ENCODE measurements at regions not wholly inside any gene's neighbourhood (a gene's known extent, or its start where the extent isn't known, plus 50 kb on each side); places are given as distances from the start of the nearest gene placed in this dataset.

GRCh38 chr13:76651286-76651685 lies 234.9 kb downstream of the KCTD12 start:
- DNase-seq, result no peak

- DNase-seq, result no peak
These were observed 238.7 kb downstream of the KCTD12 start for GRCh38 chr13:76647550-76647949.

- no peak for DNase-seq
These were observed 239.3 kb downstream of the KCTD12 start for GRCh38 chr13:76646946-76647345.

- DNase-seq, result no peak
These were observed 240.6 kb downstream of the KCTD12 start for GRCh38 chr13:76645632-76646031.

- DNase-seq, result no peak
These were observed 241.3 kb downstream of the KCTD12 start for GRCh38 chr13:76644906-76645305.

GRCh38 chr13:76643596-76643995 lies 242.6 kb downstream of the KCTD12 start:
- DNase-seq, result no peak

GRCh38 chr13:76641056-76641455 lies 245.1 kb downstream of the KCTD12 start:
- DNase-seq, result peak; percentile 25

DNA sequence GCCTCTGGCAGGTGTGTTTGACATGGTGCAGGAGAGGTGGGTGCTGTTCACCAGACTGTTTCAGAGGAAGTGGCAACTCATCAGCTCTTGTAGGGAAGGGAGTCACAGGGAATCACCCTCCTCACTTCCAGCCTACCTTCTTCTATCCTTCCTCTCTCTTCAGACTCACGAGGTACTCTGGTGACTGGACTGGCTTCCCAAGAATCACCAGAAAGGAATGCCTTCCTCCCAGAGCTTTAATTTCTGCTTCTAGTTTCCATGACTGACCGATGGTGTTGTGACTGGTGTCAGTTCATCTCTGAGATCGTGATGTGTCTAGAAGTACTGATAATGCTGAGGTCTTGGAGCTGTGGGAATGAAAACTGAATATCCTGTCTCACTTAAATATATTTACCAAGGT lies 247.3 kb downstream of the KCTD12 start:
- no peak for DNase-seq

GRCh38 chr13:76638181-76638580 lies 248.0 kb downstream of the KCTD12 start:
- DNase-seq, result no peak

DNA sequence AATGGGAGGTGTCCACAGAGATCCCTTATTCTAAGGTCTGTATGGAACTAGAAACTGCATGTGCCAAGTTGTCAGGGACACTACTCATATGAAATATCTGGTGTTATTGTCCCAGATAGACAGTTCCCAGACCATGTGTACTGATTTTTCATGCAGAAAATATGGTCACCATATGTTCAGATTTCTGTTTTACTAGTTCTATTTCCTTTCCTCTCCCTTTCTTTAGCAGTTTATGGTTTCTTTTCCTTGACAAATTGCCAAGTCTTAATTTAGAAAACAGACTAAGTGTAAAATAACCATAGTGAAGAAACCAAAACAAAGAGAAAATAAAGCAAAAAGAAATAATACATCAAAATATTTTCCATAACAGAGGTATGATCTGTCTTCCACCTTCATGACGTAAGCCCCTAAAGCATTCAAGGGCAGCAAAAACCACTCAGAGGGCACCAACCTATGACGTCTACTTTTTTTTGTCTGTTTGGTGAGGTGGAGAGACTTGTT lies 248.5 kb downstream of the KCTD12 start:
- peak; percentile 98 for DNase-seq

- DNase-seq, result no peak
These were observed 249.4 kb downstream of the KCTD12 start for GRCh38 chr13:76636829-76637228.

DNA sequence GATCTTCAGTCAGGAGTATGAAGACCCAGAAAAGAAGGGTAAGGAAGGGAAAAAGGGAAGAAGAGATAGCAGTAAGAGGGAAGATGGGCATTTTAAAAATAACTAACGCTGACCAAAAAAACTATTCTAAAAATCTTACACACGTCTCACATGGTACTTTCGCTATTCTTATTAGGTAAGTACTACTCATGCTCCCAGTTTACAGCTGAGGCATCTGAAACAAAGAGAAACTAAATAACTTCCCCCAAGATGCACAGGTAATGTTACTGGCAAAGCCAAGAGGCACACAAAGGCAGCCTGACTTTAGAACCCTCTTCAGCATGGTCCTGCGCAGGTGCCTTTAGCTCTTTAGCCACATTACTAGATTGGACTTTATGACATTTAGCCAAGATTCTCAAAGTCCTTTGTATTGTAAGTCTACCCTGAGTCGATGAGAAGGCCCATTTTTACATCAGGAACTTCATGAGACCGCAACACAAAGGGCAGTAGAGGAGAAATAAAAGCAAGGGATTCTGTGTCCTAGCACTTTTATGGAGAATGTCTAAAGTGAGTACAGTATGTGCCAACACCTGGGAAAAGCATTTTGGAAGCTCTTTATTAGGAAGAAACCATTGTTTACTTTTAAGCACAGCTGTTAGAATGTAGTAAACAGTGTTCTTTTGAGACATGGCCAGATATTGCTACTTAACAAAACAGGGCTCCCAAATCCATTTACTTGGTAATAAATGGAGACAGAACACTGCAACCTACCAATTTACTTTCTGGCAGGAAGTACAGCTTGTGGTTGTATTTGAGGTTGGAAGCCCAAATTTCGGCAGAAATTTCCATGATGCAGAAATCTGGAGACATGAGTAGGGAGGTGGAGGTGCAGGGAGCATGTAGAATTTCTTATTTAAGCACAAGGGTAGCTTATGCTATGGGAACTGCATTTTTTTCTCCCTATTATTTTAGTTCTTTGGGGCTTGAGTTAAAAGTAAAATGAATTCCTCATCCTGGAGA lies 250.7 kb downstream of the KCTD12 start:
- DNase-seq, result no peak

- no peak for DNase-seq
These were observed 251.6 kb downstream of the KCTD12 start for GRCh38 chr13:76634431-76635191.

DNA sequence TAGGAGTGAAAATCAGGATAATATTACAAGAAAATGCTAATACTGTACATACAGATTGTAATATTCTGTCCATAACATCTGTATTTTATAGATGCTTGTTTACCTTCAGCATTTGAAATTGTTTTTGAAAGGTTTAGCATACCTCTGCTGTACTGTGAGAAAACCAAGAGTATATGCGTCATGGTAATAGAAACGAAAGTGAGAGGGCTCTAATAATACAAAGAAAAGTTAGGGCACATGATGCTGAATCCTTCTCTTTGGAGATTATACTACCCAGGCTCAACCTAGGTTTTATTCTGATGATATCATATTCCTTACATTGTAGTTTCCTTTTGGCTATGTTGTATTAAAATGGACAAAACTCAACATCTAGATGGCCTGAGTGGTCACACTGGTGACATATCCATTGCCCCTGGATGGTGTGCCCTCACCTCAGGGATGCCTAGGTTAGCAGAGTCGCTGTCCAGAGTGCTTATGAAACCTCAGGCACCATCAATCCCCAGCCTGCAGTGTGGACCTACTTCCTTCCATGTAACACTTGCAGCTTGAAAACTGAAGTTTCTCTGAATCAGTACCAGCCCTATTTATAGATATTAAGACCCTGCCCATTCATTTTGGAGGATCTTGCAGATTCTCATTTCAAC lies 253.7 kb downstream of the KCTD12 start:
- DNase-seq, result no peak

DNA sequence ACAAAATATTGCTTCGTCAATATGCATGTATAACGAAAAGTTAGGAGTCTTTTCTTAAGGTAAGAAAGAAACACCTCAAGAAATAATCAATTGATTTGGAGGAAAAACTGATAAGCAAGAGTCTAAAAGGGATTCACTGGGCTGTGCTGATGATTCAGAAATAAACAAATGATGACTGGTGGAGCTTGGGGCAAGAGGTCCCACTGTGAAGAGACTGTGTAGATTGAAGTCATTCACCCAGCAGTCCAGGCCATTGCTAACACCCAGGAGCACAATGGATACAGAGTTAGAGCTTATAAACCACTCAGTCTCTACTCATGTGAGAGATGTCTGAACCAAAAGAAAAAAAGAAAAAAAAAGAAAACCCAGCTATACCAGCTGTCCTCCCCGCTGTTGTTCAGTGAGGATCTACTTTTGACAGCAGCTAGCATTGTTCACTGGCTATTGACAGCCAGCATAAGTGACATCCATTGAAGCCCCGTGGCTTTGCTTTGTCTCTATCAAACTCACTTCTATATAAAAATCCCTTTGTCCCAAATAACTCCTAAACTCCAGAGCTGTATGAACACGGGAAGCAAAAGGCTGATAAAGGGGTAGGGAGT lies 255.5 kb downstream of the KCTD12 start:
- no peak for DNase-seq

DNA sequence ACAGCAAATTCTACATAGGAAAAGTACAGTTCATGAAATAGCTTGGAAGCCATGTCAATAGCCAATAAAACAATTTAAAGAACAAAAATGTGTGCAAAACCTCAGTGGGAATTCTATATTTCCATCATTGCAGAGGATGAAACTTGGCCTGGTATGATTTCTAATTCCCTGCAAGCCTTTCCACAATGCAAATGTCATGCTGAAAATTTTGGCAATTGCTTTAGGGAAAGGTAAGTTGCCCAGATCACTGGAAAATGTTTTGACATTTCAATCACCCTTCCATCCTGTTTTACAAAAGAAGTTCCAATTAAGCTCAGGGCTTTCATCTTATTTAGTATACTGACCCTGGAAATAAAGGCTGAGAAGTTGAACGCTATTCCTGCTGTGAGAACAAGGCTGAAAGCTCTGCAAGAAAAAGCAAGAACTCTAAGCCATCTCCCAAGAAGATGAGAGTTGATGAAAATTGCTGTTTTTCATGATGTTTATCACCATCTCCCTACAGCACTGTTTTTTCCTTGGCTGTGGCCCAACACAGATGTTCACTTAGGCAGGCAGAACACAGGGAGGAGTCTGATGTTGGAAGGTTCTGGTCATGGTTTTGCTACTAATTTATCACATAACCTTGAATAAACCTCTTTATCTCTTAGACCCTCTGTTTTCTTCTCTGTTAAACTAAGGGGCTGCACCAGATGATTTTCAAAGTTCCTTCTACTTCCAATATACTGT lies 263.7 kb downstream of the KCTD12 start:
- DNase-seq, result peak; percentile 89

DNA sequence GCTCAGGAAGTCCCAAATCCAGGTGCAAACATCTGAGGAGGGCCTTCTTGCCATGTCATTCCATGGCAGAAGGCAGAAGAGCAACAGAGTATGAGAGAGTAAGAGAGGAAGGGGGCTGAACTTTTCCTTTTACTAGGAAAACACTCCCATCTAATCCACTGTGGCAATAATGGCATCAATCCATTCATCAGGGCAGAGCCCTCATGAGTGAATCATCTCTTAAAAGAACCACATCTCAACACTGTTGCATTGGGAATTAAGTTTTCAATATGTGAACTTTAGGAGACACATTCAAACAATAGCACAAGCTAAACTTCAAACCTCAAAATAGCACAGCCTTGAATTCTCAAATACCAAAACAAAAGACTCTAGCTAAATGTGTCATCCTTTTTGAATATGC lies 264.5 kb downstream of the KCTD12 start:
- DNase-seq, result no peak

GRCh38 chr13:76620036-76620435 lies 266.2 kb downstream of the KCTD12 start:
- no peak for DNase-seq

- DNase-seq, result no peak
These were observed 266.6 kb downstream of the KCTD12 start for GRCh38 chr13:76619631-76620030.

DNA sequence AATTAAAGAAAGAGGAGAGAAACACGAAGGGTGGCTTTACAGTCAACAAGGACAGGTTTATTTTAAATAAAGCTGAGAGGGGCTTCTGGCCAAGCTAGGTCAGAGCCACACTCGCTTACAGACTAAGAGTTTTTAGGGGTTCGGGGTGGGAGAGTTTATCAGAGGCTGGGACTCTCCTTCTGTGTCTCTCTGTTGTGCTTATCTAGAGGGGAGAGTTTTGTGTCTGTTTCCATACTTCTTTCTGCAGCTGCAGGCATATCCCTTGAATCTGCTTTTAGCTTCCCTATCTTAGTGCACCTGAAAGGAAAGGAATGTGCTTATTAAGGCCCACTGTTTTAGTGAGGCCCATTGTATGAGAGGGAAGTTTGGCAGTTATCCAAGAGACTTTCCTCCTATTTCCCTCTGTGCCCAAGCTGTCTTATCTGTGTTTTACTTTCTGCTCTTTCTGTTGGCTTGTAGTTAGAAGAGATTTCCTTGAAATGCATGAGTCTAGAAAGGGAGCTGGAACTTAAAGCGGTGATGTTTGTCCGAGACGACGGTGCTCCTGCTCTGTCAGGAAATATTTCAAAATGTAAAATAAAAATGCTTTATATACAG lies 275.3 kb downstream of the KCTD12 start:
- no peak for DNase-seq

GRCh38 chr13:76609643-76610042 lies 276.6 kb downstream of the KCTD12 start:
- DNase-seq, result no peak

- no peak for DNase-seq
These were observed 278.3 kb downstream of the KCTD12 start for GRCh38 chr13:76607866-76608265.

All from NCI-H1694 treated with DMSO at 0.1 percent for 48 hours (cell line).